GM12865 (cell line): ENCODE measurements at regions not wholly inside any gene's neighbourhood (a gene's known extent, or its start where the extent isn't known, plus 50 kb on each side); places are given as distances from the start of the nearest gene placed in this dataset.
A peak's percentile ranks its signal among the peaks of the same experiment; 100 is the strongest.

Experiments
- DNase-seq: peaks from one replicate; pipeline ENCODE4 v3.0.0; 2010; ENCODE audit warnings: low read depth
- H3K4me3 ChIP-seq: 2 replicates; pipeline ENCODE4 v1.5.1; 2011; ENCODE audit warnings: mild to moderate bottlenecking, low read depth, low read length, control low read depth
- TF ChIP-seq, protein P1 (sequence below): IDR thresholded peaks from 2 replicates; pipeline ENCODE4 v1.5.1; 2011; ENCODE audit warnings: low read length, control low read depth, low read depth, inconsistent platforms; ENCODE audit not compliant: insufficient read depth; ENCODE audit errors: missing control alignments

DNA sequence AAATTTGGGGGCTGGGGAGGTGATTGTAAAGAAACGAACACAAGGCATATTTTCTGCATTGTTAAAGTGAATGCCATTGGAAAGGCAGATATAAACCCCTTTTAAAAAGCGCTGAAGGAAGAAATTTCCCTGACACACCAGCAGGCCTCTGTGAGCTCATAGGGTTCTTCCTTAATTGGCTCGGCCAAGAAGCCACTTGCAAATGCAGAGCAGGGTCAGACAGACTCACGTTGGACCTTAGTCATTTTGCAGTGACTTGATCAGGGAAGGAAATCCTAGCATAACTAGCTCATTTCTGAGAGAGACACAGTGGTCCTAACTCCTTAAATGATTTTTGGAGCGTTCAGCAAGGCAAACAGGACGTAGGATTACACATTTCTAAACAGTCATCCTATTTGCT is 1461.4 kb downstream of the GATA3 start:
- no peak overlapping the region for H3K4me3 ChIP-seq
- DNase-seq, result peak; percentile 11
- TF ChIP-seq, protein P1, sequence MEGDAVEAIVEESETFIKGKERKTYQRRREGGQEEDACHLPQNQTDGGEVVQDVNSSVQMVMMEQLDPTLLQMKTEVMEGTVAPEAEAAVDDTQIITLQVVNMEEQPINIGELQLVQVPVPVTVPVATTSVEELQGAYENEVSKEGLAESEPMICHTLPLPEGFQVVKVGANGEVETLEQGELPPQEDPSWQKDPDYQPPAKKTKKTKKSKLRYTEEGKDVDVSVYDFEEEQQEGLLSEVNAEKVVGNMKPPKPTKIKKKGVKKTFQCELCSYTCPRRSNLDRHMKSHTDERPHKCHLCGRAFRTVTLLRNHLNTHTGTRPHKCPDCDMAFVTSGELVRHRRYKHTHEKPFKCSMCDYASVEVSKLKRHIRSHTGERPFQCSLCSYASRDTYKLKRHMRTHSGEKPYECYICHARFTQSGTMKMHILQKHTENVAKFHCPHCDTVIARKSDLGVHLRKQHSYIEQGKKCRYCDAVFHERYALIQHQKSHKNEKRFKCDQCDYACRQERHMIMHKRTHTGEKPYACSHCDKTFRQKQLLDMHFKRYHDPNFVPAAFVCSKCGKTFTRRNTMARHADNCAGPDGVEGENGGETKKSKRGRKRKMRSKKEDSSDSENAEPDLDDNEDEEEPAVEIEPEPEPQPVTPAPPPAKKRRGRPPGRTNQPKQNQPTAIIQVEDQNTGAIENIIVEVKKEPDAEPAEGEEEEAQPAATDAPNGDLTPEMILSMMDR, result no peak

DNA sequence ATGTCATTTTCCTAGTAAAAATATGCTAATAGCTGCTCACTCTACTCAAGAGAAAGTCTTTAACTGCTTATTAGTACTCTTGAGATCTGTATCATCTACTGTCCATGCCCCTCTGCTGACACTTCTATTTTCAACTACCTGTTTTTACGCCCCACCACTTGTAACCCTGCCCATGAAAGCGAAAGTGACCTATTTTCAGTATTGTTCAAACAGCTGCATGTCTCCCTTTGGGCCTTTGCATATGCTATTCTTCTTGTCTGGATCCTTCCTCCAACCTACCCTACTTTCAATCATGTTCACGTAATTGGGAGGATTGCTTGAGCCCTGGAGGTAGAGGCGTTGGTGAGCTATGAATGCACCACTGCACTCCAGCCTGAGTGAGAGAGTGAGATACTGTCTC is 1481.3 kb downstream of the GATA3 start:
- peak; percentile 89 for DNase-seq
- no peak overlapping the region for H3K4me3 ChIP-seq
- TF ChIP-seq, protein P1, result no peak

DNA sequence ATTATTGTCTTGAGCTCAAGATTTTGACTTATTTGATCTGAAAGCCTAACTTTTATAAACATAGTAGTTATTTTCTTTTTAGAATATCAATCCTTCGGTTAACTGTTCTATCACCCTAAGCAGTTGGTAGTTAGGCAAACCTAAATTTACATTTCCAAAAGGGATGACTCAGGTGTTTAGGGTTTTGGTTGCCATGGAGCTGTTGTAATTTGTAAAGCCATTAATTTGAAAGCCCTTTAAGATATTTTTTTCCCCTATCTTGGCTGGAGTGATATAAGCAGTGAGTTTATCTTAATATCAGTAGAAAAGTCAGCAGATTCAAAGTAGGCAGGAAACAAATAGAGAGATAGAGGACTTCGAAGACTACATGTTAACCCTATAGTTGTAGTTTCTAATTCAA is 1472.6 kb upstream of the CELF2 start:
- no peak overlapping the region for H3K4me3 ChIP-seq
- no peak for DNase-seq
- TF ChIP-seq, protein P1, result no peak

DNA sequence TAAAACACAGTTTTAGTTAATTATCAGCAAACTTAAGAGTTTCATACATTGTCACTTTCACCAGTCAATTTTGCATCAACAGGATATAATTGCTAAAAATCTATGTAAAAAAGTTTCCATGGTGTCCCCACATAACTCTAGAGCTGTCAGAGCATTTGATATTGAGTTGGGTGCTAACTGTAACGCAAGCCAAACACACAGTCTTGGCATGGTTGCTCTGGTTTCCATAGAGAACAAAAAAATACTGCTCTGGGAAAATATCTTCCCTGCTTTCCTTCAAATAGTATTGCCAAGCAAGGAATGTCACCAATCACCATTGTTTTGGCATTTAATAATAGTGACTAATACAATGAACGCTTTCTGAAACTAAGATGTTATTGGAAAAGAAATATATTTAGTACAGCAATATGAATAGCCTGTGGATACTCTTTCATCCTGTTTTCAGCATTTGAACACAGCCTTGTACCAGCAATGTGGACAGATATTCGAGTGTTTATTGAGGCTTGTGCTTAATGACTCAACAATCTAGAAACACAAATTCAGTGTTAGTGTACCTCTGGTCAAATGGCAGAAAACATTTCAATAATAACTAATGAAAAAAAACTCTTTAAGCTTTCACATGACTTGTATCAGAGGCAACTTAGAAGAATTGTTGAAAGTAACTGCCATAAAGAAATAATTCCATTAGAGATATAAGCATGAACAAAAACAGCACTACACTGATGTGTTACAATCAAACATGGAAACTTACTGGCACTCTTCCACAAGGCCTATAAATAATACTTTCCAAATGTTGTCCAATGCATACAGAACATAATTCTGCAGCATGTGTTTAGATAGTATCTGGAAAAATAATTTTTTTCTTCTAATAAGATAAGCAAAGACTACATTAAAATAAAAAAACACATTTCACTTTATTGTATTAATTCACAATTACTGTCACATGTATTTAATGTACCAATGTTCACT is 1469.5 kb upstream of the CELF2 start:
- no peak for DNase-seq
- H3K4me3 ChIP-seq, result no peak overlapping the region
- TF ChIP-seq, protein P1, result no peak

DNA sequence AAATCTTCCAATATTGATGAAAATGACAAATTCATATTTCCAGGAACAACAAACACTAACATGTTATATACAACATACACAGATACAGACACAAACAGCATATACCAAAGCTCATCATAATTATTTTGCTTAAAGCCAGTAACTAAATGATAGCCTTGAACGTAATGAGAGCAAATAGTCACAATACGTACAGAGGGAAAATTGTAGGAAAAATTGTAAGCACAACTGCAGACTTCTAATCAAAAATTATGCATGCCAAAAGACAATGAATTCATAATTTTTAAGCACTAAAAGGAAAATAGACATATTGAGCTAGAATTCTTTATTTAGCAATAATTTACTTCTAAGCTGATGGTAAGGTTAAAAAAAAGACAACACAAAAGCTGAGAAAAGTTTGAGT is 1466.9 kb upstream of the CELF2 start:
- TF ChIP-seq, protein P1, result no peak
- H3K4me3 ChIP-seq, result no peak overlapping the region
- no peak for DNase-seq

DNA sequence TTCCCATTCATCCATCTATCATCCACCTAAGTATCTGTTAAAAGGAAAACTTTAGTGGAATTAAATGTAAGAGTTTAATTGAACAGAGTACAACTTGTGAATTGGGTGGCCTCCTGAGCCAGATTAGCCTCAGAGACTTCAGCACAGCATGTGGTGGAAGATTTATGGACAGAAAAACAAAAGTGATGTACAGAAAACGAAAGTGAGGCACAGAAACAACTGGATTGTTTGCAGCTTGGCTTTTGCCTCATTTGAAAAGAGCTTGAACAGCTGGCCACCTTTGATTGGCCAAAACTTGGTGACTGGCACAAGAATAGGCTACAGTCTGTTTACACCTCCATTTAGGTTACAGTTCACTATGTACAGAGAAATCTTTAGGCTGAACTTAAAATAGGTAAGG is 1463.4 kb upstream of the CELF2 start:
- TF ChIP-seq, protein P1, result no peak
- DNase-seq, result peak; percentile 21
- H3K4me3 ChIP-seq, result no peak overlapping the region
